A549 (cell line): ENCODE measurements at regions not wholly inside any gene's neighbourhood (a gene's known extent, or its start where the extent isn't known, plus 50 kb on each side); places are given as distances from the start of the nearest gene placed in this dataset.

Experiments used
- ATAC-seq, 2 experiments: fragments of 200-7000 bp in 1 of 2; fragments of >200 bp in 1 of 2; cut with Nextera tagmentation in 1 of 2; cut with Tn5 transposase in 1 of 2; 3 replicates each; pipeline versions ENCODE4 v1.8.0 to v1.9.1; 2018 to 2020; ENCODE audit warnings: mild to moderate bottlenecking in 1 of 2, moderate library complexity in 1 of 2
- CTCF ChIA-PET: fragments of 300-600 bp; sonication (Branson Sonifier 250); formaldehyde crosslinking; extraction: SDS; loops from one replicate; lab custom pipeline; 2021; ENCODE audit warnings: antibody characterized with exemption, inconsistent platforms; lab: Yijun Ruan, JAX
- POLR2A ChIA-PET: fragments of 350-600 bp; formaldehyde crosslinking; extraction: SDS; loops from one replicate; lab custom pipeline; 2021; ENCODE audit warnings: antibody characterized with exemption, inconsistent platforms; lab: Yijun Ruan, JAX
- DNase-seq, 2 experiments: peaks; one replicate each; pipeline versions ENCODE4 v3.0.0 to v3.0.0-alpha.2; 2011 to 2016; ENCODE audit warnings: low read depth in 1 of 2, low spot score in 1 of 2
- FAIRE-seq: peaks from 2 replicates; lab custom pipeline; 2011; peaks lifted over from hg19 to GRCh38; lab: Jason Lieb, UNC
- H3K27ac ChIP-seq, 2 experiments: fragments of >200 bp; sonication (Bioruptor Twin); formaldehyde crosslinking; 3 replicates each; pipeline ENCODE4 v1.5.1; 2016 to 2017
- H3K4me1 ChIP-seq: fragments of >200 bp; sonication (Bioruptor Twin); formaldehyde crosslinking; 3 replicates; pipeline ENCODE4 v1.6.1; 2016
- H3K4me2 ChIP-seq: fragments of >200 bp; sonication (Bioruptor Twin); formaldehyde crosslinking; 3 replicates; pipeline ENCODE4 v1.6.1; 2016
- H3K4me3 ChIP-seq: fragments of >200 bp; sonication (Bioruptor Twin); formaldehyde crosslinking; 3 replicates; pipeline ENCODE4 v1.5.1; 2016
- H3K9me3 ChIP-seq: fragments of >200 bp; sonication (Bioruptor Twin); formaldehyde crosslinking; 3 replicates; pipeline ENCODE4 v1.6.1; 2016
- BHLHE40 ChIP-seq: IDR thresholded peaks from 2 replicates; pipeline ENCODE4 v1.6.1; 2012; ENCODE audit warnings: low read depth, low read length, inconsistent platforms
- CBX2 ChIP-seq: fragments of 200-600 bp; sonication (generic); IDR thresholded peaks from 2 replicates; pipeline ENCODE4 v1.6.1; 2016; ENCODE audit warnings: low read depth, mild to moderate bottlenecking, borderline replicate concordance
- CBX8 ChIP-seq: fragments of 200-600 bp; sonication (generic); IDR thresholded peaks from 2 replicates; pipeline ENCODE4 v1.6.1; 2016
- CHD2 ChIP-seq: fragments of 150-350 bp; IDR thresholded peaks from 2 replicates; pipeline ENCODE4 v1.6.1; 2014; ENCODE audit warnings: low read length; ENCODE audit not compliant: partially characterized antibody
- CHD4 ChIP-seq: fragments of 200-600 bp; sonication (generic); IDR thresholded peaks from 2 replicates; pipeline ENCODE4 v1.6.1; 2016; ENCODE audit warnings: antibody characterized with exemption, mild to moderate bottlenecking, borderline replicate concordance
- EHMT2 ChIP-seq: fragments of 200-600 bp; sonication (generic); IDR thresholded peaks from 2 replicates; pipeline ENCODE4 v1.6.1; 2016; ENCODE audit warnings: antibody characterized with exemption, low read depth, mild to moderate bottlenecking, moderate library complexity
- ESRRA ChIP-seq: fragments of 150-350 bp; IDR thresholded peaks from 2 replicates; pipeline ENCODE4 v1.6.1; 2014; ENCODE audit warnings: mild to moderate bottlenecking, low read length, borderline replicate concordance
- FOSL2 ChIP-seq, 2 experiments: fragments of 450-650 bp in 1 of 2; fragments of >200 bp in 1 of 2; sonication (Bioruptor Twin) in 1 of 2; formaldehyde crosslinking; IDR thresholded peaks; 2 replicates each; pipeline versions ENCODE4 v1.5.0 to v1.6.1; 2016 to 2020; ENCODE audit warnings: mild to moderate bottlenecking in 1 of 2, moderate library complexity in 1 of 2
- GATA3 ChIP-seq: IDR thresholded peaks from 2 replicates; pipeline ENCODE4 v1.6.1; 2012; ENCODE audit warnings: borderline replicate concordance
- HOXB13 ChIP-seq: fragments of 250-450 bp; sonication (Bioruptor Pico); IDR thresholded peaks from 2 replicates; pipeline ENCODE4 v1.5.0; 2020; ENCODE audit warnings: low read depth, mild to moderate bottlenecking, moderate library complexity
- HOXB5 ChIP-seq: fragments of 250-450 bp; sonication (Bioruptor Pico); IDR thresholded peaks from 2 replicates; pipeline ENCODE4 v1.5.0; 2020; ENCODE audit warnings: mild to moderate bottlenecking, moderate library complexity
- KDM1A ChIP-seq: fragments of 200-600 bp; sonication (generic); IDR thresholded peaks from 2 replicates; pipeline ENCODE4 v1.6.1; 2016; ENCODE audit warnings: low read depth, mild to moderate bottlenecking
- KDM5A ChIP-seq: fragments of 200-600 bp; sonication (generic); IDR thresholded peaks from 2 replicates; pipeline ENCODE4 v1.6.1; 2016; ENCODE audit warnings: antibody characterized with exemption, mild to moderate bottlenecking
- MAFK ChIP-seq: fragments of 450-650 bp; IDR thresholded peaks from 2 replicates; pipeline ENCODE4 v1.6.1; 2014; ENCODE audit not compliant: partially characterized antibody
- MAZ ChIP-seq: fragments of 150-350 bp; IDR thresholded peaks from 2 replicates; pipeline ENCODE4 v1.6.1; 2014; ENCODE audit warnings: antibody characterized with exemption, low read depth, low read length, borderline replicate concordance
- NFE2L2 ChIP-seq: fragments of 150-350 bp; conservative IDR thresholded peaks from 2 replicates; pipeline ENCODE4 v1.6.1; 2014; ENCODE audit warnings: low read length
- NR3C1 ChIP-seq: fragments of >200 bp; sonication (Bioruptor Twin); formaldehyde crosslinking; IDR thresholded peaks from 3 replicates; pipeline ENCODE4 v1.6.1; 2017
- PBX3 ChIP-seq: IDR thresholded peaks from 2 replicates; pipeline ENCODE4 v1.6.1; 2012
- POLR2A ChIP-seq: IDR thresholded peaks from 2 replicates; pipeline ENCODE4 v1.6.1; 2012; ENCODE audit warnings: mild to moderate bottlenecking, low read length
- POLR2AphosphoS2 ChIP-seq: conservative IDR thresholded peaks from 2 replicates; pipeline ENCODE4 v1.6.1; 2012; ENCODE audit warnings: low read length, improper control_type of control experiment, inconsistent platforms
- RAD21 ChIP-seq, 2 experiments: fragments of >200 bp in 1 of 2; sonication (Bioruptor Twin) in 1 of 2; formaldehyde crosslinking in 1 of 2; IDR thresholded peaks in 1 of 2; conservative IDR thresholded peaks in 1 of 2; 2 replicates in 1 of 2; 3 replicates in 1 of 2; pipeline ENCODE4 v1.6.1; 2012 to 2018; ENCODE audit warnings: inconsistent platforms in 1 of 2
- RARB ChIP-seq: fragments of 250-450 bp; sonication (Bioruptor Pico); IDR thresholded peaks from 2 replicates; pipeline ENCODE4 v1.8.0; 2021; ENCODE audit warnings: mild to moderate bottlenecking, moderate library complexity
- RCOR1 ChIP-seq: fragments of 150-350 bp; IDR thresholded peaks from 2 replicates; pipeline ENCODE4 v1.6.1; 2014; ENCODE audit warnings: antibody characterized with exemption, low read length, low read depth
- SMC3 ChIP-seq: fragments of >200 bp; sonication (Bioruptor Twin); formaldehyde crosslinking; IDR thresholded peaks from 3 replicates; pipeline ENCODE4 v1.6.1; 2018; ENCODE audit warnings: inconsistent platforms
- TFCP2L1 ChIP-seq: fragments of 250-450 bp; sonication (Bioruptor Pico); IDR thresholded peaks from 2 replicates; pipeline ENCODE4 v1.5.0; 2021; ENCODE audit warnings: mild to moderate bottlenecking
- TP53 ChIP-seq: fragments of 250-450 bp; sonication (Bioruptor Pico); IDR thresholded peaks from 2 replicates; pipeline ENCODE4 v1.5.0; 2021; ENCODE audit warnings: mild to moderate bottlenecking, moderate library complexity
- ZC3H11A ChIP-seq: fragments of 450-650 bp; IDR thresholded peaks from 2 replicates; pipeline ENCODE4 v1.6.1; 2014; ENCODE audit warnings: antibody characterized with exemption, mild to moderate bottlenecking
- ZNF302 ChIP-seq: fragments of 250-450 bp; sonication (Bioruptor Pico); IDR thresholded peaks from 2 replicates; pipeline ENCODE4 v1.9.0; 2021; ENCODE audit warnings: inconsistent platforms, mild to moderate bottlenecking, moderate library complexity
- WGBS: methylation state at CpG from one replicate; pipeline ENCODE4 v1.1.6; 2017; ENCODE audit errors: missing lambda C conversion rate; 5-methylcytosine and 5-hydroxymethylcytosine counted together
- TF ChIP-seq, protein P1 (sequence below): fragments of >200 bp; sonication (Bioruptor Twin); formaldehyde crosslinking; IDR thresholded peaks from 3 replicates; pipeline ENCODE4 v1.5.1; 2016
- TF ChIP-seq, protein P2 (sequence below): fragments of 250-450 bp; sonication (Bioruptor Pico); IDR thresholded peaks from 2 replicates; pipeline ENCODE4 v1.5.0; 2020; ENCODE audit warnings: low read depth, mild to moderate bottlenecking, moderate library complexity

DNA sequence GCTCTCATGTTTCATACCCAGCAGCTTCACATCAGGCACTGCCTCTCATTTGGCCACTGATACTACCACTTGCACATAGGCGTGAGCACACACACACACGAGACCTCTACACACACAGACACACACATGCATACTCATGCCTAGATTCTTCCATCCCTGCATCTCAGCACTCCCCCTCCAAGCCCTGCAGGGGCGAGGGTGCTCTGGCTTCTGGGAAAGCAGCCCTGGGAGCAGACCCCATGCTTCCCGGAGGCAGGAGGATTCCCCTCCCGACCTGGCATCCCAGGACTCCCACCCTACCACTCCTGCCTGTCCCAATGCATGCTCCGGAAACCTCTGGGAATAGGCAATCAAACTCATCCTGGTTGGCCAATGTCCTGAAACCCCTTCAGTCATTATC is 89.1 kb upstream of the SMNDC1 start:
- H3K9me3 ChIP-seq: no peaks in the 10 kb centered on the region
- H3K4me3 ChIP-seq: no peak overlapping the region
- FAIRE-seq (no peak), DNase-seq (no peak), ATAC-seq (no peak)
- H3K4me1 ChIP-seq: peaks cover 64% of the 10 kb centered on the region
- TF ChIP-seq TP53 (CRISPR knock-in tag) (no peak), POLR2A (no peak), RCOR1 (no peak), ZC3H11A (no peak), NR3C1 (no peak), PBX3 (no peak), MAZ (no peak), GATA3 (no peak), SMC3 (no peak), TFCP2L1 (CRISPR knock-in tag) (no peak), CHD4 (no peak), RAD21 (conservative IDR thresholded peaks at IDR 0.05 in 1 of 2, IDR thresholded peaks at IDR 0.05 in 1 of 2) (no peak), ZNF302 (CRISPR knock-in tag) (no peak), KDM5A (no peak)
- TF ChIP-seq, protein P1, sequence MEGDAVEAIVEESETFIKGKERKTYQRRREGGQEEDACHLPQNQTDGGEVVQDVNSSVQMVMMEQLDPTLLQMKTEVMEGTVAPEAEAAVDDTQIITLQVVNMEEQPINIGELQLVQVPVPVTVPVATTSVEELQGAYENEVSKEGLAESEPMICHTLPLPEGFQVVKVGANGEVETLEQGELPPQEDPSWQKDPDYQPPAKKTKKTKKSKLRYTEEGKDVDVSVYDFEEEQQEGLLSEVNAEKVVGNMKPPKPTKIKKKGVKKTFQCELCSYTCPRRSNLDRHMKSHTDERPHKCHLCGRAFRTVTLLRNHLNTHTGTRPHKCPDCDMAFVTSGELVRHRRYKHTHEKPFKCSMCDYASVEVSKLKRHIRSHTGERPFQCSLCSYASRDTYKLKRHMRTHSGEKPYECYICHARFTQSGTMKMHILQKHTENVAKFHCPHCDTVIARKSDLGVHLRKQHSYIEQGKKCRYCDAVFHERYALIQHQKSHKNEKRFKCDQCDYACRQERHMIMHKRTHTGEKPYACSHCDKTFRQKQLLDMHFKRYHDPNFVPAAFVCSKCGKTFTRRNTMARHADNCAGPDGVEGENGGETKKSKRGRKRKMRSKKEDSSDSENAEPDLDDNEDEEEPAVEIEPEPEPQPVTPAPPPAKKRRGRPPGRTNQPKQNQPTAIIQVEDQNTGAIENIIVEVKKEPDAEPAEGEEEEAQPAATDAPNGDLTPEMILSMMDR: no peak
- ChIA-PET CTCF (interaction anchor here (0.6 to 11.0 kb wide), 3 partner anchors 28 to 60 kb away, joined by 3 to 70 read pairs (median 3); no protein-coding TSS in a partner anchor), POLR2A (no interaction called here)
- 96% methylated on average over 6 of the region's 6 CpGs for WGBS
- no peak overlapping the region for H3K4me2 ChIP-seq
- H3K27ac ChIP-seq: peak overlapping the region; percentile 99

- TF ChIP-seq CHD2 (no peak), HOXB5 (0 out of 2 replicates have a peak, but pooled peaks have one; percentile 15)
- Histone ChIP-seq H3K4me3 (no peak overlapping the region), H3K9me3 (no peaks in the 10 kb centered on the region), H3K4me1 (peaks cover 68% of the 10 kb centered on the region), H3K4me2 (no peak overlapping the region), H3K27ac (peak overlapping the region; percentile 99)
- CTCF ChIA-PET: interaction anchor here (0.6 to 11.0 kb wide), 3 partner anchors 28 to 61 kb away, joined by 3 to 70 read pairs (median 3); no protein-coding TSS in a partner anchor
- 91% methylated on average over 7 of the region's 8 CpGs for WGBS
- FAIRE-seq (no peak), ATAC-seq (no peak), DNase-seq (no peak)
- POLR2A ChIA-PET: no interaction called here
Measured at GRCh38 chr10:110394296-110394695, 89.6 kb upstream of the SMNDC1 start.

DNA sequence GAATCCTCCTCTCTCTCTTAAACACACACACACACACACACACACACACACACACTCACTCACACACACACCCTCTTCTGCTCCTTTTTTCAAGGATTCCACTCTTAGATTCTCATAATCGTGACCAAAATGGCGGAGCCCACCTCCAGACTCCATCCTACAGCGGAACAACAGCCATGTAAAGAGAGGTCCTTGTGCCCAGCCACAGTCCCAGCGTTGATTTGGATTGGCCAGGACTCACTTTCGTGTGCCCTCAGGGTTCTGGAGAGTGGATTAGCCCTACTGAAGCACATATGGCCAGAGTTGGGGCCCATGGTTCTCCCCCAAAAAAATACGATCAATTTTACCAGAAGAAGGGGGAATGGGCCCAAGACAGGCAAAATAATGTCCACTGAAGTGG is 90.2 kb upstream of the SMNDC1 start:
- ChIA-PET POLR2A (no interaction called here), CTCF (interaction anchor here (0.7 to 11.0 kb wide), 3 partner anchors 11 to 62 kb away, joined by 3 to 70 read pairs (median 3); no protein-coding TSS in a partner anchor)
- Histone ChIP-seq H3K9me3 (no peaks in the 10 kb centered on the region), H3K27ac (peak overlapping the region; percentile 99), H3K4me1 (peaks cover 73% of the 10 kb centered on the region), H3K4me3 (no peak overlapping the region), H3K4me2 (peak overlapping the region; percentile 61; the same call in 2 of the 3 replicates)
- no peak for FAIRE-seq
- no peak for DNase-seq
- no peak for ATAC-seq
- 95% methylated on average over 6 of the region's 6 CpGs for WGBS
- TF ChIP-seq FOSL2 (IDR thresholded peaks at IDR 0.05) (no peak), FOSL2 (CRISPR knock-in tag; IDR thresholded peaks at IDR 0.05) (no peak), BHLHE40 (no peak), RARB (CRISPR knock-in tag) (no peak), KDM1A (no peak), NFE2L2 (no peak), ESRRA (no peak), PBX3 (no peak), MAFK (no peak), CBX8 (no peak), POLR2AphosphoS2 (no peak), CBX2 (no peak), HOXB13 (CRISPR knock-in tag) (peak; percentile 94; the same call in 1 of the 2 replicates), EHMT2 (no peak)
- TF ChIP-seq, protein P1: no peak
- TF ChIP-seq, protein P2, sequence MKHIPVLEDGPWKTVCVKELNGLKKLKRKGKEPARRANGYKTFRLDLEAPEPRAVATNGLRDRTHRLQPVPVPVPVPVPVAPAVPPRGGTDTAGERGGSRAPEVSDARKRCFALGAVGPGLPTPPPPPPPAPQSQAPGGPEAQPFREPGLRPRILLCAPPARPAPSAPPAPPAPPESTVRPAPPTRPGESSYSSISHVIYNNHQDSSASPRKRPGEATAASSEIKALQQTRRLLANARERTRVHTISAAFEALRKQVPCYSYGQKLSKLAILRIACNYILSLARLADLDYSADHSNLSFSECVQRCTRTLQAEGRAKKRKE (CRISPR knock-in tag): peak; percentile 39; the same call in 1 of the 2 replicates
